ENCODE measurements at regions not wholly inside any gene's neighbourhood (a gene's known extent, or its start where the extent isn't known, plus 50 kb on each side); places are given as distances from the start of the nearest gene placed in this dataset.

GRCh38 chr3:177665122-177665808, 468.0 kb upstream of the TBL1XR1 start:
- intact Hi-C loops (cut with micrococcal nuclease; ENCODE audit: unreplicated experiment) = no loop called here
- H3K27me3 ChIP-seq (ENCODE audit: control insufficient read depth in 1 of 2, insufficient read depth in 2 of 2, low read length in 2 of 2) = no peaks in the 10 kb centered on the region
- no peak overlapping the region for H3K4me3 ChIP-seq (replicated peaks in 1 of 3; ENCODE audit: insufficient read depth in 1 of 3, low read depth in 2 of 3, low read length in 3 of 3)
- no peak for FAIRE-seq
- peak overlapping the region; percentile 24; the same call in 1 of the 2 replicates for H3K4me2 ChIP-seq (ENCODE audit: low read depth, low read length)
- no peaks in the 10 kb centered on the region for H3K9me3 ChIP-seq (ENCODE audit: low read length)
- H3K27ac ChIP-seq (ENCODE audit: extremely low read length, insufficient read depth, low read length) = no peak overlapping the region
- no peak overlapping the region for H2AFZ ChIP-seq (ENCODE audit: low read length)
- in situ Hi-C loops (cut with HindIII; ENCODE audit: extremely low pct_ligation_motif_present, low pct_unique_long_range_greater_than_20kb) = no loop called here
- BruUV-seq (replicated peaks) = no TSS peak
- H4K20me1 ChIP-seq (ENCODE audit: insufficient read depth, low read length) = no peaks in the 10 kb centered on the region
- WGBS (ENCODE audit: low lambda C conversion rate) = 97% methylated on average over 8 of the region's 9 CpGs
- no peak overlapping the region for H3K9ac ChIP-seq (ENCODE audit: insufficient read depth, low read depth, low read length)
- TF ChIP-seq SMYD3 (CRISPR knock-in tag; IDR thresholded peaks at IDR 0.05) (no peak), SRSF1 (optimal IDR thresholded peaks at IDR 0.05; ENCODE audit: low read depth, low read length) (no peak), SP4 (CRISPR knock-in tag; IDR thresholded peaks at IDR 0.05) (no peak)
- no peak for DNase-seq (ENCODE audit: low spot score)
- ChIA-PET POLR2A (no interaction called here), CTCF (ENCODE audit: low intra/inter-chr PET ratio, low total read pairs) (no interaction called here)
- peaks cover 5% of the 10 kb centered on the region; the same call in 1 of the 2 replicates for H3K4me1 ChIP-seq (ENCODE audit: insufficient read depth, low read length)
- no peak for ATAC-seq
- H3K79me2 ChIP-seq (ENCODE audit: insufficient read depth, low read length) = no peaks in the 10 kb centered on the region
- H3K36me3 ChIP-seq (replicated peaks in 1 of 2; ENCODE audit: control insufficient read depth in 1 of 2, insufficient read depth in 2 of 2, low read length in 2 of 2) = no peaks in the 10 kb centered on the region

GRCh38 chr3:177672252-177672911, 475.1 kb upstream of the TBL1XR1 start:
- no peak for ATAC-seq
- Histone ChIP-seq H2AFZ (ENCODE audit: low read length) (no peak overlapping the region), H3K9ac (ENCODE audit: insufficient read depth, low read depth, low read length) (no peak overlapping the region), H3K36me3 (replicated peaks in 1 of 2; ENCODE audit: control insufficient read depth in 1 of 2, insufficient read depth in 2 of 2, low read length in 2 of 2) (no peaks in the 10 kb centered on the region), H3K9me3 (ENCODE audit: low read length) (no peaks in the 10 kb centered on the region), H3K27me3 (ENCODE audit: control insufficient read depth in 1 of 2, insufficient read depth in 2 of 2, low read length in 2 of 2) (no peaks in the 10 kb centered on the region), H3K4me2 (ENCODE audit: low read depth, low read length) (no peak overlapping the region), H3K4me3 (replicated peaks in 1 of 3; ENCODE audit: insufficient read depth in 1 of 3, low read depth in 2 of 3, low read length in 3 of 3) (no peak overlapping the region), H3K4me1 (ENCODE audit: insufficient read depth, low read length) (no peaks in the 10 kb centered on the region), H4K20me1 (ENCODE audit: insufficient read depth, low read length) (no peaks in the 10 kb centered on the region), H3K79me2 (ENCODE audit: insufficient read depth, low read length) (no peaks in the 10 kb centered on the region), H3K27ac (ENCODE audit: extremely low read length, insufficient read depth, low read length) (no peak overlapping the region)
- BruUV-seq (replicated peaks) = no TSS peak
- FAIRE-seq = no peak
- intact Hi-C loops (cut with micrococcal nuclease; ENCODE audit: unreplicated experiment) (no loop called here), in situ Hi-C loops (cut with HindIII; ENCODE audit: extremely low pct_ligation_motif_present, low pct_unique_long_range_greater_than_20kb) (no loop called here)
- POLR2A ChIA-PET = no interaction called here
- CTCF ChIA-PET (ENCODE audit: low intra/inter-chr PET ratio, low total read pairs) = no interaction called here
- no peak for DNase-seq (ENCODE audit: low spot score)
- 12% methylated on average over 10 of the region's 10 CpGs for WGBS (ENCODE audit: low lambda C conversion rate)
- TF ChIP-seq ISL2 (CRISPR knock-in tag; IDR thresholded peaks at IDR 0.05) (no peak), RAD21 (CRISPR knock-in tag; IDR thresholded peaks at IDR 0.05) (no peak), ZNF687 (CRISPR knock-in tag; IDR thresholded peaks at IDR 0.05) (no peak), ZBTB25 (CRISPR knock-in tag; IDR thresholded peaks at IDR 0.05) (no peak), TEAD2 (CRISPR knock-in tag; IDR thresholded peaks at IDR 0.05) (no peak), ATRX (CRISPR knock-in tag; IDR thresholded peaks at IDR 0.05; ENCODE audit: borderline replicate concordance) (no peak), TAF1 (CRISPR knock-in tag; IDR thresholded peaks at IDR 0.05) (no peak), TCF7L2 (IDR thresholded peaks at IDR 0.05; ENCODE audit: low read depth, low read length) (no peak), TBL1XR1 (IDR thresholded peaks at IDR 0.05; ENCODE audit: borderline replicate concordance, low read length, partially characterized antibody) (no peak), ZFP82 (CRISPR knock-in tag; IDR thresholded peaks at IDR 0.05; ENCODE audit: borderline replicate concordance) (no peak), ETV6 (CRISPR knock-in tag; conservative IDR thresholded peaks at IDR 0.05) (no peak)
